ENCODE measurements at regions not wholly inside any gene's neighbourhood (a gene's known extent, or its start where the extent isn't known, plus 50 kb on each side); places are given as distances from the start of the nearest gene placed in this dataset.
"Not testable (repeated sequence)": the region's sequence is repeated elsewhere in the genome, so short reads cannot be mapped to it uniquely, and the experiment has no call there.

- DNase-seq: no peak
Measured at GRCh38 chr6:133057352-133057751, 183.8 kb upstream of the EYA4 start.

- peak; percentile 22 for DNase-seq
Measured at GRCh38 chr6:133062077-133062476, 179.1 kb upstream of the EYA4 start.

GRCh38 chr6:133062696-133063306 lies 178.4 kb upstream of the EYA4 start:
- peak; percentile 29 for DNase-seq

- DNase-seq: no peak
Measured at GRCh38 chr6:133067960-133068359, 173.2 kb upstream of the EYA4 start.

- no peak for DNase-seq
Measured at GRCh38 chr6:133070410-133071043, 170.6 kb upstream of the EYA4 start.

- no peak for DNase-seq
Measured at GRCh38 chr6:133079901-133080300, 161.3 kb upstream of the EYA4 start.

GRCh38 chr6:133083248-133083967 lies 157.7 kb upstream of the EYA4 start:
- DNase-seq: no peak

GRCh38 chr6:133085471-133085870 lies 155.7 kb upstream of the EYA4 start:
- no peak for DNase-seq

- no peak for DNase-seq
Measured at GRCh38 chr6:133085896-133086295, 155.3 kb upstream of the EYA4 start.

GRCh38 chr6:133088931-133089695 lies 152.0 kb upstream of the EYA4 start:
- no peak for DNase-seq

- DNase-seq: no peak
Measured at GRCh38 chr6:133092199-133092598, 149.0 kb upstream of the EYA4 start.

GRCh38 chr6:133092771-133093170 lies 148.4 kb upstream of the EYA4 start:
- no peak for DNase-seq

- not testable (repeated sequence) for DNase-seq
Measured at GRCh38 chr6:133093211-133093610, 147.9 kb upstream of the EYA4 start.

GRCh38 chr6:133093956-133094355 lies 147.2 kb upstream of the EYA4 start:
- no peak for DNase-seq

GRCh38 chr6:133097208-133097607 lies 143.9 kb upstream of the EYA4 start:
- DNase-seq: no peak

GRCh38 chr6:133099573-133099972 lies 141.6 kb upstream of the EYA4 start:
- DNase-seq: no peak

GRCh38 chr6:133100865-133101264 lies 140.3 kb upstream of the EYA4 start:
- no peak for DNase-seq

GRCh38 chr6:133101790-133102189 lies 139.4 kb upstream of the EYA4 start:
- no peak for DNase-seq

GRCh38 chr6:133106934-133107333 lies 134.2 kb upstream of the EYA4 start:
- DNase-seq: no peak

- DNase-seq: no peak
Measured at GRCh38 chr6:133108419-133108818, 132.7 kb upstream of the EYA4 start.

GRCh38 chr6:133114973-133115372 lies 126.2 kb upstream of the EYA4 start:
- no peak for DNase-seq

- no peak for DNase-seq
Measured at GRCh38 chr6:133115946-133116345, 125.2 kb upstream of the EYA4 start.

- DNase-seq: no peak
Measured at GRCh38 chr6:133128191-133128590, 113.0 kb upstream of the EYA4 start.

GRCh38 chr6:133129556-133129955 lies 111.6 kb upstream of the EYA4 start:
- no peak for DNase-seq

Measured in femur (tissue), 1 donor.